ENCODE measurements at regions not wholly inside any gene's neighbourhood (a gene's known extent, or its start where the extent isn't known, plus 50 kb on each side); places are given as distances from the start of the nearest gene placed in this dataset.

- Histone ChIP-seq H3K9me2 (ENCODE audit: insufficient read depth) (peaks cover 7% of the 10 kb centered on the region), H3K79me2 (replicated peaks; ENCODE audit: insufficient read depth) (no peaks in the 10 kb centered on the region), H3K4me1 (ENCODE audit: insufficient read depth) (no peaks in the 10 kb centered on the region), H3K4me3 (no peak overlapping the region), H3K4me2 (no peak overlapping the region), H3F3A (replicated peaks; ENCODE audit: low read depth) (no peaks in the 10 kb centered on the region), H3K27me3 (ENCODE audit: insufficient read depth) (no peaks in the 10 kb centered on the region), H4K20me1 (replicated peaks; ENCODE audit: insufficient read depth) (no peaks in the 10 kb centered on the region), H3K36me3 (ENCODE audit: insufficient read depth) (no peaks in the 10 kb centered on the region), H3K27ac (ENCODE audit: low read depth) (no peak overlapping the region), H2AFZ (no peak overlapping the region)
- H3K36me3 Mint-ChIP-seq (ENCODE audit: low read depth): peaks cover 3% of the 10 kb centered on the region; the same call in 2 of the 3 replicates
- H3K9me3 Mint-ChIP-seq: peaks cover 29% of the 10 kb centered on the region
- H3K27ac Mint-ChIP-seq: no peak overlapping the region
- H3K4me3 Mint-ChIP-seq: no peak overlapping the region
- TF ChIP-seq ZNF331 (CRISPR knock-in tag; IDR thresholded peaks at IDR 0.05; ENCODE audit: low read depth) (no peak), ZNF114 (CRISPR knock-in tag; IDR thresholded peaks at IDR 0.05) (no peak), EZH2 (IDR thresholded peaks at IDR 0.05; ENCODE audit: low read depth, unreplicated experiment) (no peak), ZNF462 (CRISPR knock-in tag; IDR thresholded peaks at IDR 0.05) (no peak), NANOG (IDR thresholded peaks at IDR 0.05; ENCODE audit: borderline replicate concordance) (no peak), CTCF (conservative IDR thresholded peaks at IDR 0.05; ENCODE audit: low read depth in 2 of 2) (no peak), CREB1 (CRISPR knock-in tag; IDR thresholded peaks at IDR 0.05; ENCODE audit: low read depth) (no peak), EZH2phosphoT487 (IDR thresholded peaks at IDR 0.05; ENCODE audit: unreplicated experiment) (no peak), STAT1 (IDR thresholded peaks at IDR 0.05; ENCODE audit: unreplicated experiment) (no peak), ETS1 (IDR thresholded peaks at IDR 0.05) (no peak), POLR2AphosphoS5 (IDR thresholded peaks at IDR 0.05; ENCODE audit: low read depth) (no peak), JUNB (IDR thresholded peaks at IDR 0.05; ENCODE audit: unreplicated experiment) (no peak), REST (IDR thresholded peaks at IDR 0.05; ENCODE audit: unreplicated experiment) (no peak)
- DNase-seq (ENCODE audit: low spot score) (no peak), ATAC-seq (no peak)
- no peaks in the 10 kb centered on the region for H3K4me1 Mint-ChIP-seq
- H3K27me3 Mint-ChIP-seq (ENCODE audit: insufficient read depth, low read depth, poor library complexity): peaks cover 1% of the 10 kb centered on the region
Observed at GRCh38 chr3:34449305-34449704, 650.9 kb downstream of the PDCD6IP start.

Data from GM23338 (cell line).